CD4-positive, alpha-beta T cell treated with Interleukin-6 at 100 ng/mL for 8 hours (primary cell): ENCODE measurements at regions not wholly inside any gene's neighbourhood (a gene's known extent, or its start where the extent isn't known, plus 50 kb on each side); places are given as distances from the start of the nearest gene placed in this dataset.
A peak's percentile ranks its signal among the peaks of the same experiment; 100 is the strongest.

Experiments used
- DNase-seq: peaks from one replicate; pipeline ENCODE4 v3.0.0-alpha.2; 2020; ENCODE audit warnings: mixed read lengths, low spot score

- DNase-seq, result no peak
Observed at GRCh38 chr14:49464885-49465284, 121.3 kb downstream of the RPS29 start.

GRCh38 chr14:49463146-49463545 is 123.0 kb downstream of the RPS29 start:
- DNase-seq, result no peak

GRCh38 chr14:49461529-49462401 is 124.4 kb downstream of the RPS29 start:
- DNase-seq, result peak; percentile 68

GRCh38 chr14:49460662-49461061 is 125.5 kb downstream of the RPS29 start:
- no peak for DNase-seq

GRCh38 chr14:49456589-49456988 is 129.6 kb downstream of the RPS29 start:
- no peak for DNase-seq

GRCh38 chr14:49451938-49452337 is 134.2 kb downstream of the RPS29 start:
- no peak for DNase-seq

- no peak for DNase-seq
Observed at GRCh38 chr14:49449749-49450148, 136.4 kb downstream of the RPS29 start.

GRCh38 chr14:49447540-49448107 is 138.6 kb downstream of the RPS29 start:
- no peak for DNase-seq

- DNase-seq, result no peak
Observed at GRCh38 chr14:49446801-49447200, 139.4 kb downstream of the RPS29 start.

- no peak for DNase-seq
Observed at GRCh38 chr14:49438256-49438770, 147.9 kb downstream of the RPS29 start.

GRCh38 chr14:49428076-49428475 is 158.1 kb downstream of the RPS29 start:
- DNase-seq, result no peak

- no peak for DNase-seq
Observed at GRCh38 chr14:49427117-49427516, 159.1 kb downstream of the RPS29 start.

GRCh38 chr14:49425921-49426320 is 160.3 kb downstream of the RPS29 start:
- no peak for DNase-seq

- no peak for DNase-seq
Observed at GRCh38 chr14:49424436-49425331, 161.5 kb downstream of the RPS29 start.

GRCh38 chr14:49420201-49420600 is 166.0 kb downstream of the RPS29 start:
- no peak for DNase-seq

GRCh38 chr14:49418789-49419188 is 167.4 kb downstream of the RPS29 start:
- DNase-seq, result no peak

GRCh38 chr14:49417790-49418189 is 168.4 kb downstream of the RPS29 start:
- no peak for DNase-seq

- no peak for DNase-seq
Observed at GRCh38 chr14:49408187-49408933, 177.8 kb downstream of the RPS29 start.

- DNase-seq, result no peak
Observed at GRCh38 chr14:49405291-49405690, 180.9 kb downstream of the RPS29 start.

GRCh38 chr14:49401373-49401772 is 184.8 kb downstream of the RPS29 start:
- DNase-seq, result no peak

- no peak for DNase-seq
Observed at GRCh38 chr14:49396801-49397200, 189.4 kb downstream of the RPS29 start.

GRCh38 chr14:49381778-49382177 is 204.4 kb downstream of the RPS29 start:
- DNase-seq, result no peak
